ENCODE measurements at regions not wholly inside any gene's neighbourhood (a gene's known extent, or its start where the extent isn't known, plus 50 kb on each side); places are given as distances from the start of the nearest gene placed in this dataset.

GRCh38 chr4:187208651-187209050, 485.0 kb upstream of the FAT1 start:
- H3K9me3 Mint-ChIP-seq, result peaks cover 9% of the 10 kb centered on the region

GRCh38 chr4:187209921-187210613, 486.4 kb upstream of the FAT1 start:
- Mint-ChIP-seq H3K4me3 (no peak overlapping the region), H3K27ac (no peak overlapping the region), H3K4me1 (ENCODE audit: low read depth) (no peaks in the 10 kb centered on the region), H3K27me3 (no peaks in the 10 kb centered on the region), H3K36me3 (ENCODE audit: low read depth) (no peaks in the 10 kb centered on the region), H3K9me3 (peaks cover 6% of the 10 kb centered on the region)
- DNase-seq (no peak), ATAC-seq (ENCODE audit: poor library complexity) (no peak)
- POLR2A ChIA-PET, result no interaction called here
- Histone ChIP-seq H3K27me3 (ENCODE audit: control insufficient read depth in 1 of 2, insufficient read depth in 2 of 2, low read length in 2 of 2) (no peaks in the 10 kb centered on the region), H3K36me3 (ENCODE audit: insufficient read depth, low read length) (no peaks in the 10 kb centered on the region), H3K9me3 (ENCODE audit: control insufficient read depth in 1 of 2, insufficient read depth in 1 of 2, low read length in 2 of 2) (peaks cover 0 to 10% of the 10 kb centered on the region in 2 experiments), H3K4me3 (ENCODE audit: low read length) (no peak overlapping the region), H3K4me1 (ENCODE audit: insufficient read depth, low read length) (no peaks in the 10 kb centered on the region), H3K27ac (ENCODE audit: low read depth in 1 of 2, low read length in 2 of 2) (no peak overlapping the region)
- intact Hi-C loops (cut with DNase I, micrococcal nuclease), result no loop called here
- CTCF ChIA-PET, result no interaction called here
- no peak for TF ChIP-seq CTCF (IDR thresholded peaks at IDR 0.05)

More at GRCh38 chr4:187208651-187209050, 485.0 kb upstream of the FAT1 start:
- H3K36me3 ChIP-seq (ENCODE audit: insufficient read depth, low read length), result no peaks in the 10 kb centered on the region
- no peak overlapping the region for H3K4me3 Mint-ChIP-seq
- H3K4me1 ChIP-seq (ENCODE audit: insufficient read depth, low read length), result no peaks in the 10 kb centered on the region
- TF ChIP-seq CTCF (IDR thresholded peaks at IDR 0.05), result no peak
- no peaks in the 10 kb centered on the region for H3K27me3 Mint-ChIP-seq
- ChIA-PET CTCF (no interaction called here), POLR2A (no interaction called here)
- H3K9me3 ChIP-seq (ENCODE audit: control insufficient read depth in 1 of 2, insufficient read depth in 1 of 2, low read length in 2 of 2), result peaks cover 0 to 8% of the 10 kb centered on the region in 2 experiments
- intact Hi-C loops (cut with DNase I, micrococcal nuclease), result no loop called here
- H3K4me3 ChIP-seq (ENCODE audit: low read length), result no peak overlapping the region
- ATAC-seq (ENCODE audit: poor library complexity), result no peak
- no peak overlapping the region for H3K27ac Mint-ChIP-seq
- no peak overlapping the region for H3K27ac ChIP-seq (ENCODE audit: low read depth in 1 of 2, low read length in 2 of 2)
- no peak for DNase-seq
- H3K27me3 ChIP-seq (ENCODE audit: control insufficient read depth in 1 of 2, insufficient read depth in 2 of 2, low read length in 2 of 2), result no peaks in the 10 kb centered on the region
- H3K36me3 Mint-ChIP-seq (ENCODE audit: low read depth), result no peaks in the 10 kb centered on the region
- H3K4me1 Mint-ChIP-seq (ENCODE audit: low read depth), result no peaks in the 10 kb centered on the region

GRCh38 chr4:187212446-187213080, 488.9 kb upstream of the FAT1 start:
- peaks cover 0 to 16% of the 10 kb centered on the region in 2 experiments for H3K9me3 ChIP-seq (ENCODE audit: control insufficient read depth in 1 of 2, insufficient read depth in 1 of 2, low read length in 2 of 2)
- no peaks in the 10 kb centered on the region for H3K36me3 ChIP-seq (ENCODE audit: insufficient read depth, low read length)
- no peaks in the 10 kb centered on the region for H3K4me1 Mint-ChIP-seq (ENCODE audit: low read depth)
- no peak for DNase-seq
- ChIA-PET CTCF (no interaction called here), POLR2A (no interaction called here)
- intact Hi-C loops (cut with DNase I, micrococcal nuclease), result no loop called here
- no peak overlapping the region for H3K4me3 ChIP-seq (ENCODE audit: low read length)
- ATAC-seq (ENCODE audit: poor library complexity), result no peak
- no peak overlapping the region for H3K27ac ChIP-seq (ENCODE audit: low read depth in 1 of 2, low read length in 2 of 2)
- no peak overlapping the region for H3K27ac Mint-ChIP-seq
- peaks cover 6% of the 10 kb centered on the region for H3K9me3 Mint-ChIP-seq
- no peaks in the 10 kb centered on the region for H3K27me3 Mint-ChIP-seq
- H3K27me3 ChIP-seq (ENCODE audit: control insufficient read depth in 1 of 2, insufficient read depth in 2 of 2, low read length in 2 of 2), result no peaks in the 10 kb centered on the region
- H3K36me3 Mint-ChIP-seq (ENCODE audit: low read depth), result no peaks in the 10 kb centered on the region
- no peaks in the 10 kb centered on the region for H3K4me1 ChIP-seq (ENCODE audit: insufficient read depth, low read length)
- no peak overlapping the region for H3K4me3 Mint-ChIP-seq
- no peak for TF ChIP-seq CTCF (IDR thresholded peaks at IDR 0.05)
